ENCODE measurements at regions not wholly inside any gene's neighbourhood (a gene's known extent, or its start where the extent isn't known, plus 50 kb on each side); places are given as distances from the start of the nearest gene placed in this dataset.
"Not testable (repeated sequence)": the region's sequence is repeated elsewhere in the genome, so short reads cannot be mapped to it uniquely, and the experiment has no call there.

- DNase-seq (ENCODE audit: extremely low read depth, low read depth) = no peak
These were observed 56.2 kb upstream of the NID2 start for GRCh38 chr14:52124791-52125684.

GRCh38 chr14:52122163-52122562 lies 53.3 kb upstream of the NID2 start:
- not testable (repeated sequence) for DNase-seq (ENCODE audit: extremely low read depth, low read depth)

GRCh38 chr14:52121441-52121840 lies 52.6 kb upstream of the NID2 start:
- no peak for DNase-seq (ENCODE audit: extremely low read depth, low read depth)

- DNase-seq (ENCODE audit: extremely low read depth, low read depth) = no peak
These were observed 50.2 kb upstream of the NID2 start for GRCh38 chr14:52119030-52119429.

Measured in NCI-H460 (cell line).